HS-27A (cell line): ENCODE measurements at regions not wholly inside any gene's neighbourhood (a gene's known extent, or its start where the extent isn't known, plus 50 kb on each side); places are given as distances from the start of the nearest gene placed in this dataset.

Source experiments
- DNase-seq: peaks from one replicate; pipeline ENCODE4 v3.0.0-alpha.2; 2012; ENCODE audit warnings: low read depth, missing footprints

DNA sequence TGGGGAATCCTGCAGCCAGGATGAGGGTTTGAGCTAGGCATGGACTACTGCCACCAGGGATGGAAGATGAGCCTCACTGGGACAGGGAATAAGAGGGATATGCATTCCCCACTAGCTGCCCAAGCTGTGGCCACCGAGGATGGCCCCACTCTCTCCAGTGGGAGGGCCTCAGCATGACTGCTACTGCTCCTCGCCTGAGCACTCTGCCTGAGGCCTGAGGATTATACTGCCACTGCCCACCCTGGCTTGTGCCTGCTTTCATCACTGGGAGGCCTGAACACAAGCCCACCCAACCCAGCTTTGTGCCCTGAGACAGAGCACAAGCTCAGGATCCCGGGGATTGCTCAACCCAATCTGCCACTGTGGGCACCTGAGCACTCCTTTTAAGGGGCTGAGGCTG is 425.6 kb downstream of the RASEF start:
- DNase-seq = no peak

DNA sequence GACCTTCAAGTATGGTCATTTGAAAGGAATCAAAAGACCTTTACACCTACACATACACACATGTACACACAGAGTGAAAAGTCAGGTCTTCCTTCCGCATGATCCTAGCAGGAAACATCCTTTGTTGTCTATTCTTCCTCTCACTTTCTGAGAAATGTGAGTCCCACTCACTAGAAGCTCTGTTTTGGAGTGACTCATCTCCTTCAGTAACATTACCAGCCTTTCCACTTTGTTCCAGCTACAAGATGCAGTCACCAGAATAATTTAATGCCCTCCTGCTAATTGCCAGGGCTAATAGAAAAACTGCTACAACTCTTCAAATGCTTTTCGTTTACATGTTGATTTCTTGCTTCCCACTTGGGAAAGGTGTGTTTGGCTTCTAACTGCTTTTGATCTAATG is 417.3 kb downstream of the RASEF start:
- no peak for DNase-seq

DNA sequence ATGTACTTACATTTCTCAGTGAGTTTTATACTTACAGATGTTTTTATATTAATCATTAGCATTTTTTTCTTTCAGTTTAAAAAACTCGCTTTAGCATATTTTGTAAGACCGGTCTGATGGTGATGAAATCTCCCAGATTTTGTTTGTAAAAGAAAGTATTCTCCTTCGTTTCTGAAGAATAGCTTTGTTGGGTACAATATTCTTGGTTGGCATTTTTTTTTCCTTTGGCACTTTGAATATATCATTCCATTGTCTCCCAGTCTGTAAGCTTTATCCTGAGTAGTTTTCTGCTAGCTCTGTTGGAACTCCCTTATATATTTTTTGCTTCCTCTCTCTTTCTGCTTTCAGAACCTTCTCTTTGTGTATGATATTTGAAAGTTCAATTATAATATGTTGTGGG is 412.6 kb downstream of the RASEF start:
- no peak for DNase-seq

DNA sequence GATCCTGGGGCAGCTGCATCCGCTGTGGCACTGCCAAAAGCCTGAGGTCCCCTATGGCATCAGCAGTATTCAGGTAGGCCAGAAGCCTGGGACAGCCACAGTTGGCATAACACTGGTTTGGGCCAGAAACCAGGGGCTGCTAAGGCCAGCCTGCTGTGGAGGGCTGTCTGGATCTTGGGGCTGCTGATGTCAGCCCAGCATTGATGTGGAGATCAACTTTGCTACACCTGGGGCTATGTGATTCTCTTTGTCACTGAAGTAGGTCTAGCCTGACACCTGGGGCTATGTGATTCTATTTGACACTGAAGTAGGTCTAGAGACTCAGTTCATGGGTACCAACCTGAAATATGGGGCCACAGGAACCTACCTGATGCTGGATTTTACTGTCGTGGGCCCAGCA is 411.5 kb downstream of the RASEF start:
- DNase-seq = no peak

DNA sequence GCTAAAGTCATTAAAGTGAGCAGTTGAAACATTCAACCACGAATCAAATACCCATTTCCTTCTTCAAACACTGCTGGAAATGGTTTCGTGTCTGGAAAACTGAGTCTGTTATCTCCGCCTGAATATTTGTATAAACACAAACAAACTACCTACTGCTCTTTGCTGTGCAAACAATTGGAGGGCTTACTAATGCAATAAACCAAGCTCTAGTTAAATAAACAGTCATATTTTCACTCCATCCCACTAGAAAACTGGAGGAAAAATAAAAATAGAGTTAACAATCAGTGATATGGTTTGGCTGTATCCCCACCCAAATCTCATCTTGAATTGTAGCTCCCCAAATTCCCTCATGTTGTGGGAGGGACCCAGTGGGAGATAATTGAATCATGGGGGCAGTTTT is 397.6 kb downstream of the RASEF start:
- no peak for DNase-seq

DNA sequence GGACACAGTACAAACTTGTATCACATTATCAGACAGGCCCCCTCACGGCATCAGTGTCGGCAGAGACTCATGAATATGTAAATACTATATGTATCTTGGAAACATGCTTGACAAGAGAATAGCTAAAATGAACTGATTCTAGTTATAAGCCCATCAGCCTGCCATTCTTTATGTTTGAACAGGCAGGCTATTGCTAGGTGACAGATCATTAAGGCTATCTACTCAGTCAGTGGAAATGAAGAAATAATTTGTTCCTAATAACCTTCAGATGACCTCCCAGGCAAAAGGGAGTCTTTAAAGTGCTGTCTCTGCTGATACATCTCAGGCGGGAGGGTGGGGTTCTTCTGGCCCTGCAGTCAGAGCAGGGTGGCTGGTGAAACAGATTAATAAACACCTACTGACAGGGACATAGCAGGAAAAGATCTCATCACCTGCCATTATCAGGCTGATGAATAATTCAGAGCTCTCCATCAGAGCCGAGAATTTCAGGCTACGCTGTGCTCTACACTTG is 394.2 kb downstream of the RASEF start:
- no peak for DNase-seq

DNA sequence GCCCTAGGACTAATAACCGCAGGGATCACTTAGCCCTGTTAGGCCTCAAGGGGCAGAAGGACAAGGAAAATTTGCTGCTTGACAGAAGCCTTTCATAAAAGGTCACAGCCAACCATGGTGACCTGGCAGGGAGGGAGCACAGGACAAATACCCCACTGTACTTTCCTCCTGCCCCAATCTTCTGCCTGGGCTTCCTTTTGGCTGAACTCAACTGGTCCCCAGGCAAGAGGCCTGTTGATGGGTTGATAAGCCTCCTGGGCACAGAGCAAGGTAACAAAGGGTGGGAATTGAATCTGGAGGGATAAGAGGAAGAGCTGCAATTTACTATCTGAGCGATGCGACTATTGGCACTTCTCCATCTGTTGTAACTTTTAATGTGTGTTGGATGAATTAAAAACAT is 392.9 kb downstream of the RASEF start:
- DNase-seq = no peak

DNA sequence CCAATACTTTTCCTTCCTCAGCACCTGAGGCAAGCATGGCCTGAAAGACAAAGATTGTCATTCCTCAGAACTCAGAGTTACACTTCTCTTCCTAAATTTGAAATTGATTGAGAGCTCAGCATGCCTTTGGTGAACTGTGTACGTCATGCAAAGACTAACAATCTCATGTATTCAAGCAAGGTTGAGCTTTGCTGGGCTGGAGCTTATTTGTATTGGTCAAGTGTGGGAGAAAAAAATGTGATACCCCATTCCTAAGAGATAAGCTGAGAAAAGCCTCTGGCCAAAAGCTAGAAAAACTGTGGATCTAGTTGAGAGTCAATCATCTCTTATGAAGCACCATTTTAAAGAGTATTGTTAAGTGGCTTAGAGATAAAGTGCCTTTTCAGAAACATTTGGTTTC is 392.2 kb downstream of the RASEF start:
- DNase-seq = no peak

DNA sequence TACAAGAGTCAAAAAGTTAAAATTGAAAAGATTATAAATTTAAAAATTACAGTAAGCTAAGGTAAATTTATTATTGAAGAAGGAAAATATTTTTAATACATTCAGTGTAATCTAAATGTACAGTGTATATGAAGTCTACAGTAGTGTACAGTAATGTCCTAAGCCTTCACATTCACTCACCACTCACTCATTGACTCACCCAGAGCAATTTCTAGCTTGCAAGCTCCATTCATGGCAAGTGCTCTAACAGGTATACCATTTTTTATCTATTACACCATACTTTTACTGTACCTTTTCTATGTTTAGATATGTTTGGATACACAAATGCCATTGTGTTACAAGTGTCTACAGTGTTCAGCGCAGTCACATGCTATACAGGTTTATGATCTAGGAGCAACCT is 389.7 kb downstream of the RASEF start:
- no peak for DNase-seq

DNA sequence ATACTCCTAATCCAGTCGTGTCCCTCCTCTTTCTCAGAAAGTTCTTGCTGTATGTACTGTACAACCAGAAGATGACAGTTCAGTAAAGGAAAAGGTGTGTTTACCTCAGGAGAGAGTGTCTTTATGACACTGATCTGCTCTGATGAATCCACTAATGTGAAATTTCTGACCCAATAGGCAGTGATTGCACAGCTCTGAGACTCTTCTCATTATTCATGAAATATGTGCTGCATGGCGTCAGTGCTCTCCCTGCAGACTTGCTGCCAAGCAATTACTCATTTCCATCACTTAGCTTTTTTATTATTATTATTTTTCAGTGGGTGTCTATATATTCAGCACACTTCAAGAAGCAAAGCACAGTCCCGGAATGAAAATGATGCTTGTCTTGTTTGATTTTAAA is 389.0 kb downstream of the RASEF start:
- no peak for DNase-seq

DNA sequence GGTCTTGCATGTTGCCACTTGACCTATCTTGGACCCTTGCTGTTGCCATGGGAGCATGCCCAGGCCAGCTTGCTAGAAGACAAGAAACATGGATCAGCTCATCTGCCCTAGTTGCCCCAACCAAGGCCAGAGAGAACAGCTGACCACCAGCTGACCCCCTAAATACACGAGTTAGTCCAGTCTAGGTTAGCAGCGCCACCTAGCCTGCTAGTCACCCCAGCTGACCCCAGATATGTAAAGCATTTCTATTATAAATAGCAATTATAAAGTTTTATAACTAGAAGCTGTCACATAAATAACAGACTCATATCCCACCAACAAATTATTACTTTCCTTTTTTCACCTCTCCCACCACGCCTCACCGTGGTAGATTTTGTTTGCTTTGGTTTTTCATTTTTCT is 387.8 kb downstream of the RASEF start:
- no peak for DNase-seq

DNA sequence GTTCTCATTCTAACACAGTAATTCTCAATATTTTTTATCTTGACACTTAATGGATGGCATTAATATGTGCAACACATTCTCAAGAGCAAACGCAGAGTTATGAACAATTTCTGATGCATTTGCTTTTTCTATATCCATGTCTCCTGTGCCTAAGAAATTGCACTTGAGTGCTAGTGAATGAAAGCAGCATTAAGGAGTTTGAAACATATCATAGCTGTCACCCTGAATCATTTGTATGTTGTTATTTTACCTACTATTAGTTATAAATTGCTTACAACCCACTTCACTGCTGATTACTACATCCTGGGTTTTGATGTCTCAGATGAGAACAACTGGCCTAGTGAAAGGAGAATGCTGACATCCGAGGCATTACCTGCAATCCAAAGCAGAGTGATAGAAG is 387.3 kb downstream of the RASEF start:
- DNase-seq = no peak

DNA sequence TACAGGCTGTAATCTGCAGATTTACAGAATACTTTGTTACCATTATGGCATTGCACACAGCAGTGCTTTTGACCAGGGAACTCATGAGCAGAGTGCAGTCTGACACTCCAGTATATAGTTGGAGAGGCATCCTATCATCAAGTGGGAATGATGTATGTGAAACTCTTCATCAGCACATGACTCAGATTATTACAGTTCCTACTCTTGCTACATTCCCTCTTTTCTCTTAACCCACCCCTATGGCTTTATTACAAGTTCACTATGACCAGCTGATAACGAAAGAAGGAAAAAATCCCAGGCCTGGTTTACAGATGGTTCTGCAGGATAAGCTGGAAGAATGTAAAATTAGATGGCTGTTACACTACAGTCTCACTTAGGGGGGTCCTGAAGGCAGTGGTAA is 385.9 kb downstream of the RASEF start:
- no peak for DNase-seq

DNA sequence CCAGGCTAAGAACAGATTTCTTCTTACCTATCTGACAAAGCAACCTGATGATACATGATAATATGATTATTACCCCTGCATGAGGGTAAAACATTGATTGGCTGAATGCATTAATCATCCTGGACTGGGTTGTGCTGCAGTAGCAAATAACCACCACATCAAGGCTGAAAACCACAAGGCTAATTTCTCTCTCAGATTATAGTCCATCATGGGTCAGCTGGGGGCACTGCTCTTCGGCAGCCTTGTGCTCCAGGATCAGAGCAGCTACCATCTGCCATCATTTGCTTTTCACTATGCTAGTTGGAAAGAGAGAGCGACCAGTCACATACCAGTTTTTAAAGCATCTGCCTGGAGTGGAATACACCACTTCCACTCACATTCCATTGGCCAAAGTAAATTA is 383.5 kb downstream of the RASEF start:
- no peak for DNase-seq

DNA sequence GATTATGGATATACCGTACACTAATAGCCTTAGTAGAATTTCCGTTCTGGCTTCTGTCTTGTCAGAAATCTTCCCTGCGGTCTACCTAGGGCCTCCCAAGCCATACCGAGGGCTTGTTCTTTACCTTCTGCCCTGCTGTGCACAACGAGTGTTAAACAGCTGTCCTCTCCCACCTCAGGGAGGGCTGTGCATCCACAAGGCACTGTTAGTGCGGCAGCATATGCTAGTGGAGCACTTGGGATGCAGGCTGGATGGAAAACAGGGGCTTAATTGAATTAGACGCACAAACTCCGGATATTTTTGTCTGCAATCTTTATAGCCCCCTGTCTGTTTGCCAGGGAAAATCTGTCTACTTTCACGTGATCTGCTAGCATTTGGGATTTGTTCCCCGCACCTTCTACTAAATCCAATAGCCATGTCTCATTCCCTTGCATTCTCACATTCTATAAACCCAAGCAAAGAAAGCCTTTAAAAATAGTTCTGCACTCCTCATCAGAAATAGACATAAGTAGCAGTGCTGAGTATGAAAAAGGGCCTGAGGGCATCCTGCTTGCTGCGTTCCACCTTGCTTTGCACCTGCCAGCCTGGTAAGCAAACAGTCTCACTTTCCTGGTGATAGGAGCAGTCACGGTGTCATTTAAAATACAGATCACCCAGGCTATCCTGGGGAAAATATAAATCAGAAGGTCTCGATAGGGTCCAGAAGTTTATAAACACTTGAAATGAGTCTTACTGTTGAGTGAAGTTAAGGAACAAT is 382.6 kb downstream of the RASEF start:
- no peak for DNase-seq

DNA sequence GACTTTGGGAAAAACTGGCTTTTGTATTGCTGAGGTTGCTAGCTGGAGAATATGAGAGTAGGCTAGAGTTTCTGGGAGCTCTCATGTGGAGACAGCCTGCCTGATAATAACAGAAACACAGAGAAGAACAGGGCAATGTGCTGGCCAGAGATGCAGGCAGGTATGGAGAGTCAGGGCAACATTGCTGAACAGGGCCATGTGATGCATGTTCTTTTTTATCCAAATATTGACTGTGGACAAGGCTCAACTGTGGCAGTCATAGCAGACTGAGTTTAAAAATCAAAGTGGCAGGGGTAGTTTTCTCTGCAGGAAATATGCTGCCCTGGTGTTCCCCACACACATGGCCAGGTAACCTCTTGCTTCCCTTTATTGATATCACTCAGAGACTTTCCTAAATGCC is 381.1 kb downstream of the RASEF start:
- no peak for DNase-seq

DNA sequence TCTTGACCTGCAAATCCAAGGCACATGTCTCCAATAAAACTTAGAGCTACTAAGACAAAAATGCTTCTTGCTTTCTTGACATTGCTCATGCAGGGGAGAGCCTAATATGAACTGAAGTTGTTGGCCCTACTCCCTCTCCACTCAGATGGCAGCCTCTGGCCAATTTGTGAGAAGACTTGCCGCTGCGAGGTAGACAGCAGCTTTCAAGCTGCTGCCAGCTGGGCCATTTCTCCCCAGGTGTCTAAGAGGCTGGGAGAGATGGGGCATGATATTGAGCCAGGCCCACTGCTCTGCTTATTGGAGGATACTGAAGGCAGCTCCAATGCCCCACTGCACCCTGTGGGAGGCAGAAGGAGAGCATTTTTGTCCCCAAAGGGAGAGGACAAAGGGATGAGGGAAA is 380.5 kb downstream of the RASEF start:
- DNase-seq = no peak

DNA sequence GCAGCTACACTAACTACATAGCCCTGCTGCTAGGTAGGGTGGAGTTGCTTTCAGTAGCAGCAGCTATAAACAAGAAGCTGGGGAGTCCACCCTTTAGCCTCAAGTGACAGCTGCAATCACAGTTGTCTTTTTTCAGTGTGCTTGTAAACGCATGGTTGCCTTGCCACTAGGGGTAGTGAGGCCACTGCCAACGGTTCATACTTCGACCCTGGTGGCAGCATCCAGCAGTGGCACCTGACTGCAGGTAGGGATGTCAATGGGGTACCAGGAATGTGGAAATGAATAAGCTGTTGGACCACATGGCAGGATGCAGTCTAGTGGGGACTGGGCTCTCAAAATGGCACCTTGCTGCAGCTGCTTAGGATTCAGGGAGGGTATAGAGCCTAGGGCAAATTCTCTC is 367.2 kb downstream of the RASEF start:
- no peak for DNase-seq

DNA sequence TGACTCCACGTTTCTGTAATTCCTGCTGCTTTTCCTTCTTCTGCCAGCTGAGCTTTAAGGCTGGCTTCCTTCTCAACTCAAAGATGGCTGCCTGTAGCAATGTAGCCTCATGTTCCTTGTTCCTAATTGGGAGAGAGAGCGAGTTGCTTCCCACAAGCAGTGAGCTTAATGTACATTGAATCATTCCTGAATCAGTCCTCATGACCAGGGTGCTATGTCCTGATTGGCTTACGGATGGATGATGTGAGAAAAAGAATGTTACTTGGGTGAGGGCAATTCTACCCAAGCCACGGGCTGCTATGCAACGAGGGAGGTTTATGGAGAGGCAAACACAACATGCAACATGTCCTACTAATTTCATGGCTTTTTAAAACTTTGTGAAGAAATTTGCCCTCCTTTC is 356.2 kb downstream of the RASEF start:
- DNase-seq = no peak

DNA sequence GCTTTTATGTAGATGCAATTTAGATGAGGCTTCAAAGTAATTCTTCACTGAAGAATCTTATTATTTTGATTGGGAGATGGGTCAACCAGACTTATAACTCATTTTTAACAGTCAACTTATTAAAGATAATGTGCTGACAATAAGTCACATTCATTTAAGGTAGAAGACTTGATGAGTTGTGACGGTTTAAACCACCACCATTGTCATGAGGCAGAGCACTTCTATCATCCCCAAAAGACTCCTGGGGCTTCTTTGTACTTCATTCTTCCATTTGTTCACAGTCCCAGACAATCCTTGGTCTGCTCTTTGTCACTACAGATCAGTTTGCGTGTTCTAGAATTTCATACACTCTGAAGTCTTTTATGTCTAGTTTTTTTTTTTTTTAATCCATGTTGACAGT is 346.1 kb downstream of the RASEF start:
- no peak for DNase-seq

DNA sequence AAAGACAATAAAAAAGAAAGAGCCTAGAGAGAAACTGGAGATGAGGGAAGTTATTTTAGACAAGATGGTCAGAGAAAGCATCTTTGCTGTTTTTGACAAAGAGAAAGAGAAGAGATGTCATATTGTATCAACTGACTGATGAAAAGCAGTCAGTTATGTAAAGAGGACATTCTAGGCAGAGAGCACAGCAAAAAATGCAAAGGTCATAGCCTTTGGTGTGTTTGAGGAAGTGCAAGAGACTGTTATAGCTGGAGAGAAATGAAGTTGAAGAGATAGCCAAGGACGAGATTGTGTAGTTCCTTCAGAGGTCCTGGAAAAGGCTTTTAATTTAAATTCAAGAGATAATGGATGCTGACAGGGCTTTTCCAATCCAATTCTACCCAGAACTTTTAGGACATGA is 342.4 kb downstream of the RASEF start:
- DNase-seq = no peak

DNA sequence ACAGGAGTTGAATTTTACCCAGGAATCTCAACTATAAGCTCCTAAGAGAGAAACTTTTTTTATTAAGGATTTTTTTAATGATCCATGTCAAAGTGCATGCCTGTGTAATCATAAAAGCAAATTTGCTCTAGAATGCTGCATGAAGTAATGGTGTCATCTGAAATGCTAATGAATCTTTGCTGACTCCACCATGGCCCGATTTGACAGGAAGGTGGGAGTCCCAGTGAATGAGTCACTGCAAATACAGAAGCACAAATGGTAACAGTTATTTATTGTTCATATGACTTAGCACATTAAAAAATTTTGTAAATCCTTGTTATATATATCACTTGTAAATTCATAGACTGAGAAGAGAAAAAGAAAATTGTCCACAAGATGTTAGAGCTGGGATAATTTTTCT is 341.3 kb downstream of the RASEF start:
- DNase-seq = no peak

DNA sequence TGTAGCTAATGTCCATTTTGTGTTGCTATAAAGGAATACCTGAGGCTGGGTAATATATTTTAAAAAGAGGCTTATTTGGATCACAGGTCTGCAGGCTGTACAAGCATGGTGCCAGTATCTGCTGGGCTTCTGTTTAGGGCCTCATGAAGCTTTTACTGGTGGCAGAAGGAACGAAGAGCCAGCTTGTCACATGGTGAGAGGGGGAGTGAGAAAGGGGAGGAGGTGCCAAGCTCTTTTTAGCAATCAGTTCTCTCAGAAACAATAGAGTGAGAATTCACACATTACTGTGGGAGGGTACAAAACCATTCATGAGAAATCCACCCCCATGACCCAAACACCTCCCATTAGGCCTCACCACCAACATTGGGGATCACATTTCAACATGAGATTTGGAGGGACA is 340.9 kb downstream of the RASEF start:
- no peak for DNase-seq

DNA sequence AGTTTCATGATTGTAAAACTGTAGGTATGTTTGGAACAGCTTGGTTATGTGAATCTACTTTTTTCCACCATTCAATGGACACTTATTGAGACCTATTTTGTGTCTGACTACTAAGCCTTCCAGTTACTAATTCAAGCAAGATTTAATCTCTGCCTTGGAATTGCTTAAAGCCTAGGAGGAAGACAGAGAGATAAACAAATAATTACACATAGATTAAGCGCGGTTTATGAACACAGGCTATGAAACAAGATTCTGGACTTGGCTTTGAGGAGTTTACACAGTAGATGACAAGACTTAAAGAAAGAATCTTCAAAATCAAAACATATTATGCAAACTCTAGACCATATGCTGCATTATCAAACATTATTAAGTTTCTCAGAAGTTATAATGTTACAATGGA is 340.4 kb downstream of the RASEF start:
- DNase-seq = no peak
